HG03520 (cell line): ENCODE measurements at regions not wholly inside any gene's neighbourhood (a gene's known extent, or its start where the extent isn't known, plus 50 kb on each side); places are given as distances from the start of the nearest gene placed in this dataset.

Source experiments
- ATAC-seq: cut with Tn5 transposase; IDR thresholded peaks from one replicate; pipeline ENCODE4 v1.9.1; 2021; ENCODE audit warnings: mild to moderate bottlenecking, moderate library complexity; ENCODE audit not compliant: unreplicated experiment

- no peak for ATAC-seq
Measured at GRCh38 chr6:22878324-22878701, 308.9 kb downstream of the HDGFL1 start.

GRCh38 chr6:22878706-22879105 is 309.3 kb downstream of the HDGFL1 start:
- ATAC-seq: no peak

- ATAC-seq: no peak
Measured at GRCh38 chr6:22880686-22881433, 311.5 kb downstream of the HDGFL1 start.

- ATAC-seq: no peak
Measured at GRCh38 chr6:22882581-22882980, 313.2 kb downstream of the HDGFL1 start.

- no peak for ATAC-seq
Measured at GRCh38 chr6:22883061-22883717, 313.8 kb downstream of the HDGFL1 start.

- ATAC-seq: no peak
Measured at GRCh38 chr6:22884456-22884855, 315.1 kb downstream of the HDGFL1 start.

- no peak for ATAC-seq
Measured at GRCh38 chr6:22886650-22887581, 317.6 kb downstream of the HDGFL1 start.

- no peak for ATAC-seq
Measured at GRCh38 chr6:22888163-22888752, 318.9 kb downstream of the HDGFL1 start.

GRCh38 chr6:22891934-22892333 is 322.6 kb downstream of the HDGFL1 start:
- ATAC-seq: no peak

- ATAC-seq: no peak
Measured at GRCh38 chr6:22892452-22892851, 323.1 kb downstream of the HDGFL1 start.

GRCh38 chr6:22896696-22897095 is 327.3 kb downstream of the HDGFL1 start:
- ATAC-seq: no peak

- no peak for ATAC-seq
Measured at GRCh38 chr6:22899426-22899825, 330.1 kb downstream of the HDGFL1 start.

GRCh38 chr6:22903826-22904225 is 334.5 kb downstream of the HDGFL1 start:
- ATAC-seq: no peak

- no peak for ATAC-seq
Measured at GRCh38 chr6:22904431-22904830, 335.1 kb downstream of the HDGFL1 start.

GRCh38 chr6:22906091-22906549 is 336.8 kb downstream of the HDGFL1 start:
- no peak for ATAC-seq

GRCh38 chr6:22907085-22907484 is 337.7 kb downstream of the HDGFL1 start:
- ATAC-seq: no peak

GRCh38 chr6:22910370-22910769 is 341.0 kb downstream of the HDGFL1 start:
- no peak for ATAC-seq

GRCh38 chr6:22913612-22914011 is 344.2 kb downstream of the HDGFL1 start:
- no peak for ATAC-seq

- ATAC-seq: no peak
Measured at GRCh38 chr6:22917344-22917743, 348.0 kb downstream of the HDGFL1 start.

GRCh38 chr6:22921828-22922227 is 352.5 kb downstream of the HDGFL1 start:
- ATAC-seq: no peak

- no peak for ATAC-seq
Measured at GRCh38 chr6:22925304-22925835, 356.0 kb downstream of the HDGFL1 start.
